Mesendoderm (in vitro differentiated cells): ENCODE measurements at regions not wholly inside any gene's neighbourhood (a gene's known extent, or its start where the extent isn't known, plus 50 kb on each side); places are given as distances from the start of the nearest gene placed in this dataset.

Experiments used
- DNase-seq: peaks from one replicate; pipeline ENCODE4 v3.0.0; 2013
- H2AK5ac ChIP-seq: 2 replicates; pipeline ENCODE4 v1.6.1; 2013; ENCODE audit warnings: low read length, inconsistent platforms
- H2BK120ac ChIP-seq: 2 replicates; pipeline ENCODE4 v1.6.1; 2013; ENCODE audit warnings: low read depth, mild to moderate bottlenecking, low read length, moderate library complexity, mixed read lengths
- H2BK15ac ChIP-seq: replicated peaks from 2 replicates; pipeline ENCODE4 v1.6.1; 2013; ENCODE audit warnings: low read depth, mild to moderate bottlenecking, moderate library complexity
- H2BK5ac ChIP-seq: 2 replicates; pipeline ENCODE4 v1.6.1; 2013; ENCODE audit warnings: low read length, inconsistent platforms
- H3K18ac ChIP-seq: 2 replicates; pipeline ENCODE4 v1.6.1; 2013; ENCODE audit warnings: mild to moderate bottlenecking, low read length, mixed read lengths
- H3K23ac ChIP-seq: one replicate; pipeline ENCODE4 v1.6.1; 2013; ENCODE audit warnings: low read length
- H3K27ac ChIP-seq: 2 replicates; pipeline ENCODE4 v1.5.1; 2013; ENCODE audit warnings: low read depth, mild to moderate bottlenecking, inconsistent platforms, low read length, moderate library complexity
- H3K27me3 ChIP-seq: 2 replicates; pipeline ENCODE4 v1.6.1; 2013; ENCODE audit warnings: low read length, control low read depth, mild to moderate bottlenecking, inconsistent platforms; ENCODE audit not compliant: insufficient read depth, poor library complexity
- H3K36me3 ChIP-seq: 2 replicates; pipeline ENCODE4 v1.6.1; 2013; ENCODE audit warnings: low read length, inconsistent platforms; ENCODE audit not compliant: control insufficient read depth, insufficient read depth
- H3K4ac ChIP-seq: one replicate; pipeline ENCODE4 v1.6.1; 2013; ENCODE audit warnings: low read depth, mild to moderate bottlenecking, low read length, moderate library complexity
- H3K4me1 ChIP-seq: 2 replicates; pipeline ENCODE4 v1.6.1; 2013; ENCODE audit warnings: low read depth, low read length, inconsistent platforms; ENCODE audit not compliant: control insufficient read depth
- H3K4me2 ChIP-seq: 2 replicates; pipeline ENCODE4 v1.6.1; 2013; ENCODE audit warnings: low read length
- H3K4me3 ChIP-seq: 2 replicates; pipeline ENCODE4 v1.5.1; 2013; ENCODE audit warnings: mild to moderate bottlenecking, low read length
- H3K56ac ChIP-seq: one replicate; pipeline ENCODE4 v1.6.1; 2013; ENCODE audit warnings: low read length
- H3K79me1 ChIP-seq: 2 replicates; pipeline ENCODE4 v1.6.1; 2013; ENCODE audit warnings: low read length, inconsistent platforms
- H3K79me2 ChIP-seq: 2 replicates; pipeline ENCODE4 v1.6.1; 2013; ENCODE audit warnings: mild to moderate bottlenecking, low read length; ENCODE audit not compliant: control insufficient read depth, insufficient read depth
- H3K9ac ChIP-seq: 2 replicates; pipeline ENCODE4 v1.6.1; 2013; ENCODE audit warnings: low read length, inconsistent platforms
- H4K5ac ChIP-seq: one replicate; pipeline ENCODE4 v1.6.1; 2013; ENCODE audit warnings: low read length
- H4K8ac ChIP-seq: one replicate; pipeline ENCODE4 v1.6.1; 2013; ENCODE audit warnings: low read depth, mild to moderate bottlenecking, control low read depth, low read length, moderate library complexity
- WGBS: extraction: QIAGEN DNeasy Blood & Tissue Kit; methylation state at CpG from one replicate; pipeline ENCODE4 v1.1.7; 2013; ENCODE audit warnings: low lambda C conversion rate, missing lambda C conversion rate; ENCODE audit not compliant: insufficient coverage; ENCODE audit errors: extremely low coverage; 5-methylcytosine and 5-hydroxymethylcytosine counted together

DNA sequence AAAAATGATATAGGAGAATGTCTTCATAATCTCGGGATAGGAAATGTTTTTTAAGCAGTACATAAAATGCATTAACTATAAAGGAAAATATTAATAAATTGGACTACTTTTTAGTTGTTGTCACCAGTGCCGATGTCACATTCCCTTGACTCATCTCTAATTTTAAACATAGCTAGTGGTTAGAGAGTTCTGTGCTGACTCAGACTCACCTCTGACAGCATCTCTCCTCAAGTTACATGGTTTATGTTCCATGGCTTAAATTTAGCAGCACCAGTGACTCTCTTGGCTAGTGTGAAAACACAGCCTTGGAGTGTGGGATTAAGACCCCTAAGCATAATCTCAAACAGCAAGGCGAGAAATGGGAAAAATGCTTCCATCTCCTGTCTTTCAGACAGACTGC, 311.8 kb upstream of the MMS22L start:
- Histone ChIP-seq H3K27ac (no peak overlapping the region), H3K4me3 (no peak overlapping the region)
- WGBS, result no CpG with 5 or more reads among the region's 3 CpGs

GRCh38 chr6:97621111-97621510, 338.1 kb upstream of the MMS22L start:
- H2AK5ac ChIP-seq, result no peak overlapping the region
- H3K27me3 ChIP-seq, result no peaks in the 10 kb centered on the region
- H3K18ac ChIP-seq, result no peak overlapping the region
- H3K79me1 ChIP-seq, result no peaks in the 10 kb centered on the region
- H3K4me3 ChIP-seq, result no peak overlapping the region
- no peaks in the 10 kb centered on the region for H3K79me2 ChIP-seq
- no peak overlapping the region for H3K23ac ChIP-seq
- no peak overlapping the region for H3K56ac ChIP-seq
- H3K4me1 ChIP-seq, result no peaks in the 10 kb centered on the region
- H2BK5ac ChIP-seq, result no peak overlapping the region
- H2BK120ac ChIP-seq, result no peak overlapping the region
- H4K8ac ChIP-seq, result no peak overlapping the region
- no peak overlapping the region for H2BK15ac ChIP-seq
- H3K9ac ChIP-seq, result no peak overlapping the region
- no peak for DNase-seq
- no peak overlapping the region for H3K27ac ChIP-seq
- no peak overlapping the region for H4K5ac ChIP-seq
- H3K4me2 ChIP-seq, result no peak overlapping the region
- H3K4ac ChIP-seq, result no peak overlapping the region
- no peaks in the 10 kb centered on the region for H3K36me3 ChIP-seq

More for the DNA sequence above, 311.8 kb upstream of the MMS22L start:
- Histone ChIP-seq H3K4ac (no peak overlapping the region), H3K23ac (no peak overlapping the region), H3K36me3 (no peaks in the 10 kb centered on the region), H2BK15ac (no peak overlapping the region), H3K4me1 (no peaks in the 10 kb centered on the region), H2AK5ac (no peak overlapping the region), H3K9ac (no peak overlapping the region), H3K27me3 (peaks cover 10% of the 10 kb centered on the region), H3K56ac (no peak overlapping the region), H3K4me2 (no peak overlapping the region), H2BK120ac (no peak overlapping the region), H2BK5ac (no peak overlapping the region), H4K8ac (no peak overlapping the region), H3K79me2 (no peaks in the 10 kb centered on the region), H3K18ac (no peak overlapping the region), H3K79me1 (no peaks in the 10 kb centered on the region), H4K5ac (no peak overlapping the region)
- no peak for DNase-seq

DNA sequence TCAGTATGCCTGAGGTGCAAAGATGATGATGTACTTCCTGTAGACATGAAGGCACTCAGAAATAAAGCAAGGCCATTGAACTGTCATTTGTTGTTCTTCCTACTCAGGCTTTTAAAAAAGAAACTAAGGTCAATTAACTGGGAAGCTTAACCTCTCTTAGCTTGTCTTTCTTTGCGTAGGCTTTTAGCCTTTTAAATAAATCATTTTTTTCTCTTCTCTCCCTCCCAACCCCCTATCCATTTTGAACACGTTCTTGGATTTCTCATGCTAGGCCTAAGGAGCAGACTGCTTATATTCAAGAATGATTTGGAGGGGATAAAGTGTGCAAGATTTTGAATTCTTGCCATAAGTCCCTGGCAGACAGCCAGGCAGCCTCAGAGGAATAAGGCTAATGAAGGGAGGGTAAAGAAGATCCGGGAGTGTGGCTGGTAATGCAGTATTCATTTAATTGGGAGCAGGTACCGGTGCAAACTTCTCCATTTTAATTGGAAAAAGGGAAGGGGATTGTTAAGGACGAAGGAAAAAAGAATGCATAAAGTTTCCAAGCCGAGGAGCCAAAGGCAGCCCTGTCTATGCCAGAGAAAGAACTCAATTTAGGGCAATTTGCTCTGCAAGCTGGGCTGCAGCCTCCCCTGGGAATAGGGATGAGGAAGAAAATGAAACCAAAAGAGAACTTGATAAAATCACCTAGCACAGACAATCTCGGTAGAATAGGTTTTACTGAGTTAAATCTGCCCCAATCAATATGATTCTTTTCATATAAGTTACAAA, 343.8 kb upstream of the MMS22L start:
- Histone ChIP-seq H3K23ac (no peak overlapping the region), H3K4me1 (no peaks in the 10 kb centered on the region), H4K5ac (no peak overlapping the region), H2AK5ac (no peak overlapping the region), H3K9ac (no peak overlapping the region), H3K18ac (no peak overlapping the region), H3K79me2 (no peaks in the 10 kb centered on the region), H3K4ac (no peak overlapping the region), H2BK120ac (no peak overlapping the region), H2BK15ac (no peak overlapping the region), H2BK5ac (no peak overlapping the region), H3K27ac (no peak overlapping the region), H3K56ac (no peak overlapping the region), H3K36me3 (no peaks in the 10 kb centered on the region), H3K79me1 (no peaks in the 10 kb centered on the region), H3K4me3 (no peak overlapping the region), H3K27me3 (no peaks in the 10 kb centered on the region), H4K8ac (no peak overlapping the region), H3K4me2 (no peak overlapping the region)
- no CpG with 5 or more reads among the region's 7 CpGs for WGBS
- no peak for DNase-seq

GRCh38 chr6:97629180-97629579, 346.2 kb upstream of the MMS22L start:
- Histone ChIP-seq H3K9ac (no peak overlapping the region), H3K27me3 (no peaks in the 10 kb centered on the region), H3K79me1 (no peaks in the 10 kb centered on the region), H2BK15ac (no peak overlapping the region), H3K4me2 (no peak overlapping the region), H3K4me3 (no peak overlapping the region), H3K4ac (no peak overlapping the region), H3K56ac (no peak overlapping the region), H3K36me3 (no peaks in the 10 kb centered on the region), H2BK120ac (no peak overlapping the region), H3K18ac (no peak overlapping the region), H2BK5ac (no peak overlapping the region), H3K27ac (no peak overlapping the region), H2AK5ac (no peak overlapping the region), H3K79me2 (no peaks in the 10 kb centered on the region), H3K23ac (no peak overlapping the region), H4K8ac (no peak overlapping the region), H4K5ac (no peak overlapping the region), H3K4me1 (no peaks in the 10 kb centered on the region)
- no peak for DNase-seq
- no CpG with 5 or more reads among the region's 2 CpGs for WGBS

DNA sequence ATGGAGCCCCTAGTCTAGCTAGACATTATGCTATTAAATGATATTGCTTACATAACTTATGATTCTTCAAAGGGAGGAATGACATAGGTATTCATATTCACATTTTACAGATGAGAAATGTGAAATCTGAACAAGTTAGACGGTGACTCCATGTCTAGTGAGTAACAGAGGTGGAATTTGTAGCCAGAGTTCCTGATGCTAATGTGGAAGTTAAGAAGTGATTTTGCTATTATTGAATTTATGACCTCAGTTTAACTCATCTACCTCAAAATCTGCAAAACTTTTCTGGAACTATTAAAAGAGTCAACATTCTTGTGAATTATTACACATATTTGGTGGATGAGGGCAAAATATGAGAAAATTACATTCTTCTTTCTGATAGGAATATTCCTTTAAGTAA, 347.6 kb upstream of the MMS22L start:
- no peak overlapping the region for H3K56ac ChIP-seq
- H3K4me1 ChIP-seq, result no peaks in the 10 kb centered on the region
- no peaks in the 10 kb centered on the region for H3K27me3 ChIP-seq
- no peak overlapping the region for H3K18ac ChIP-seq
- H2AK5ac ChIP-seq, result no peak overlapping the region
- no peak overlapping the region for H3K9ac ChIP-seq
- no peaks in the 10 kb centered on the region for H3K79me2 ChIP-seq
- no peak overlapping the region for H4K8ac ChIP-seq
- H3K4ac ChIP-seq, result no peak overlapping the region
- H3K27ac ChIP-seq, result no peak overlapping the region
- DNase-seq, result no peak
- WGBS, result no CpG with 5 or more reads among the region's 1 CpG
- H2BK15ac ChIP-seq, result no peak overlapping the region
- H4K5ac ChIP-seq, result no peak overlapping the region
- no peak overlapping the region for H2BK5ac ChIP-seq
- H2BK120ac ChIP-seq, result no peak overlapping the region
- no peak overlapping the region for H3K4me2 ChIP-seq
- H3K79me1 ChIP-seq, result no peaks in the 10 kb centered on the region
- H3K36me3 ChIP-seq, result no peaks in the 10 kb centered on the region
- H3K23ac ChIP-seq, result no peak overlapping the region
- no peak overlapping the region for H3K4me3 ChIP-seq

DNA sequence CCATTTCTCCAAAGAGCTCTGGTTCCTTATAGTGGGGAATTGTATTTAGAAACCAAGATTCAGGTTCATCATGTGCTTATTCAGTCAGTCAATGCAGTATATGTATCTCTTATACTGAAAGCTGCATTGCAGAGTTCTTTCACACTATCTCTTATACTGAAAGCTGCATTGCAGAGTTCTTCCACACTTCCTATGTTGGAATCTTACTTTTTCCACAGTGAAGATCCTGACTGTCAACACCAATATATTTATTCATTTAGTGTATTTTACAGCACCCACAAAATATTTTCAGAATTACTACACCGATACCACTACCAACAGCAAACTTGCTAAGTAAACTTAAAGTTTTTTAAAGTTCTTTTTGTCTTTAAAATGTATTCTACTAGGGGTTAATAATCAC, 349.3 kb upstream of the MMS22L start:
- no peaks in the 10 kb centered on the region for H3K4me1 ChIP-seq

More for the DNA sequence above, 349.3 kb upstream of the MMS22L start:
- no peaks in the 10 kb centered on the region for H3K79me2 ChIP-seq
- no peak overlapping the region for H3K9ac ChIP-seq
- WGBS, result 100% methylated on average over 1 of the region's 1 CpG
- H3K56ac ChIP-seq, result no peak overlapping the region
- H3K4ac ChIP-seq, result no peak overlapping the region
- no peak overlapping the region for H3K27ac ChIP-seq
- no peak overlapping the region for H2BK120ac ChIP-seq
- H3K18ac ChIP-seq, result no peak overlapping the region
- no peak overlapping the region for H2AK5ac ChIP-seq
- H3K79me1 ChIP-seq, result no peaks in the 10 kb centered on the region
- DNase-seq, result no peak
- H3K27me3 ChIP-seq, result no peaks in the 10 kb centered on the region
- no peak overlapping the region for H3K4me3 ChIP-seq
- no peak overlapping the region for H3K4me2 ChIP-seq
- H4K5ac ChIP-seq, result no peak overlapping the region
- H2BK15ac ChIP-seq, result no peak overlapping the region
- H2BK5ac ChIP-seq, result no peak overlapping the region
- no peak overlapping the region for H3K23ac ChIP-seq
- H3K36me3 ChIP-seq, result no peaks in the 10 kb centered on the region
- no peak overlapping the region for H4K8ac ChIP-seq
